ENCODE measurements at regions not wholly inside any gene's neighbourhood (a gene's known extent, or its start where the extent isn't known, plus 50 kb on each side); places are given as distances from the start of the nearest gene placed in this dataset.

- H3K4me1 Mint-ChIP-seq (ENCODE audit: low read depth, unreplicated experiment): no peaks in the 10 kb centered on the region
- H3K27ac Mint-ChIP-seq (ENCODE audit: unreplicated experiment): no peak overlapping the region
- BruUV-seq (replicated peaks): no TSS peak
- no peaks in the 10 kb centered on the region for H3K9me3 Mint-ChIP-seq (ENCODE audit: unreplicated experiment)
- H3K27me3 ChIP-seq (replicated peaks; ENCODE audit: control insufficient read depth, insufficient read depth, low read length): no peaks in the 10 kb centered on the region
- POLR2A ChIA-PET: no interaction called here
- DNase-seq: no peak
- peaks cover 4% of the 10 kb centered on the region for H3K27me3 Mint-ChIP-seq (ENCODE audit: insufficient read depth, unreplicated experiment)
- H3K36me3 ChIP-seq (ENCODE audit: control insufficient read depth, insufficient read depth, low read length): no peaks in the 10 kb centered on the region
- H3K9me3 ChIP-seq: no peaks in the 10 kb centered on the region
- CTCF ChIA-PET: no interaction called here
- intact Hi-C loops (cut with micrococcal nuclease; ENCODE audit: unreplicated experiment): no loop called here
- H3K4me3 Mint-ChIP-seq (ENCODE audit: unreplicated experiment): no peak overlapping the region
- TF ChIP-seq CTCF (IDR thresholded peaks at IDR 0.05; ENCODE audit: insufficient read depth in 1 of 2, low read depth in 1 of 2, low read length in 1 of 2, severe bottlenecking in 1 of 2, unreplicated experiment in 1 of 2): no peak
- no peaks in the 10 kb centered on the region for H3K4me1 ChIP-seq
- H3K4me3 ChIP-seq (ENCODE audit: low read depth, low read length): no peak overlapping the region
- H3K36me3 Mint-ChIP-seq (ENCODE audit: insufficient read depth, unreplicated experiment): no peaks in the 10 kb centered on the region
Measured at GRCh38 chr7:89927762-89928161, 226.5 kb upstream of the STEAP1 start.

- Histone ChIP-seq H3K9me3 (no peaks in the 10 kb centered on the region), H3K27me3 (replicated peaks; ENCODE audit: control insufficient read depth, insufficient read depth, low read length) (no peaks in the 10 kb centered on the region), H3K36me3 (ENCODE audit: control insufficient read depth, insufficient read depth, low read length) (no peaks in the 10 kb centered on the region), H3K4me1 (no peaks in the 10 kb centered on the region), H3K4me3 (ENCODE audit: low read depth, low read length) (no peak overlapping the region)
- peaks cover 4% of the 10 kb centered on the region for H3K27me3 Mint-ChIP-seq (ENCODE audit: insufficient read depth, unreplicated experiment)
- no peaks in the 10 kb centered on the region for H3K4me1 Mint-ChIP-seq (ENCODE audit: low read depth, unreplicated experiment)
- H3K36me3 Mint-ChIP-seq (ENCODE audit: insufficient read depth, unreplicated experiment): no peaks in the 10 kb centered on the region
- no peak overlapping the region for H3K27ac Mint-ChIP-seq (ENCODE audit: unreplicated experiment)
- H3K4me3 Mint-ChIP-seq (ENCODE audit: unreplicated experiment): no peak overlapping the region
- H3K9me3 Mint-ChIP-seq (ENCODE audit: unreplicated experiment): no peaks in the 10 kb centered on the region
- CTCF ChIA-PET: no interaction called here
- BruUV-seq (replicated peaks): no TSS peak
- POLR2A ChIA-PET: no interaction called here
- intact Hi-C loops (cut with micrococcal nuclease; ENCODE audit: unreplicated experiment): no loop called here
- TF ChIP-seq CTCF (IDR thresholded peaks at IDR 0.05; ENCODE audit: insufficient read depth in 1 of 2, low read depth in 1 of 2, low read length in 1 of 2, severe bottlenecking in 1 of 2, unreplicated experiment in 1 of 2): no peak
- no peak for DNase-seq
Measured at GRCh38 chr7:89928451-89928850, 225.8 kb upstream of the STEAP1 start.

GRCh38 chr7:89934101-89934500 is 220.2 kb upstream of the STEAP1 start:
- H3K4me3 Mint-ChIP-seq (ENCODE audit: unreplicated experiment): no peak overlapping the region
- Histone ChIP-seq H3K36me3 (ENCODE audit: control insufficient read depth, insufficient read depth, low read length) (no peaks in the 10 kb centered on the region), H3K4me1 (0 out of 2 replicates have a peak, but pooled peaks cover 3% of the 10 kb centered on the region), H3K27me3 (replicated peaks; ENCODE audit: control insufficient read depth, insufficient read depth, low read length) (no peaks in the 10 kb centered on the region), H3K9me3 (no peaks in the 10 kb centered on the region), H3K4me3 (ENCODE audit: low read depth, low read length) (no peak overlapping the region)
- H3K36me3 Mint-ChIP-seq (ENCODE audit: insufficient read depth, unreplicated experiment): no peaks in the 10 kb centered on the region
- no peaks in the 10 kb centered on the region for H3K4me1 Mint-ChIP-seq (ENCODE audit: low read depth, unreplicated experiment)
- CTCF ChIA-PET: no interaction called here
- H3K9me3 Mint-ChIP-seq (ENCODE audit: unreplicated experiment): no peaks in the 10 kb centered on the region
- no peak for TF ChIP-seq CTCF (IDR thresholded peaks at IDR 0.05; ENCODE audit: insufficient read depth in 1 of 2, low read depth in 1 of 2, low read length in 1 of 2, severe bottlenecking in 1 of 2, unreplicated experiment in 1 of 2)
- H3K27me3 Mint-ChIP-seq (ENCODE audit: insufficient read depth, unreplicated experiment): peaks cover 4% of the 10 kb centered on the region
- intact Hi-C loops (cut with micrococcal nuclease; ENCODE audit: unreplicated experiment): no loop called here
- DNase-seq: no peak
- no peak overlapping the region for H3K27ac Mint-ChIP-seq (ENCODE audit: unreplicated experiment)
- POLR2A ChIA-PET: no interaction called here
- BruUV-seq (replicated peaks): no TSS peak
